WTC11 (cell line): ENCODE measurements at regions not wholly inside any gene's neighbourhood (a gene's known extent, or its start where the extent isn't known, plus 50 kb on each side); places are given as distances from the start of the nearest gene placed in this dataset.
"Not testable (repeated sequence)": the region's sequence is repeated elsewhere in the genome, so short reads cannot be mapped to it uniquely, and the experiment has no call there.

Experiments used
- ATAC-seq: fragments of 200-7000 bp; cut with Tn5 transposase; 2 replicates; pipeline ENCODE4 v1.10.0; 2021; ENCODE audit warnings: mild to moderate bottlenecking, moderate library complexity
- CTCF ChIA-PET: fragments of 300-600 bp; sonication (Branson Sonifier 250); formaldehyde crosslinking; loops from one replicate; lab custom pipeline; 2021; ENCODE audit warnings: antibody characterized with exemption; lab: Charles Lee
- POLR2A ChIA-PET: fragments of 350-600 bp; sonication (Branson Sonifier 250); formaldehyde crosslinking; loops from one replicate; lab custom pipeline; 2021; ENCODE audit warnings: antibody characterized with exemption; lab: Charles Lee
- DNase-seq: peaks from one replicate; pipeline ENCODE4 v3.0.0; 2021; ENCODE audit warnings: low spot score
- H3K27ac Mint-ChIP-seq: 2 replicates; pipeline ENCODE4 v1.8.0; 2021; ENCODE audit warnings: mixed read lengths
- H3K27me3 Mint-ChIP-seq: 2 replicates; pipeline ENCODE4 v1.8.0; 2021; ENCODE audit warnings: low read depth, mild to moderate bottlenecking, moderate library complexity, mixed read lengths
- H3K36me3 Mint-ChIP-seq: 2 replicates; pipeline ENCODE4 v1.8.0; 2021; ENCODE audit warnings: mixed read lengths
- H3K4me1 Mint-ChIP-seq: 2 replicates; pipeline ENCODE4 v1.8.0; 2022; ENCODE audit warnings: mixed read lengths
- H3K4me3 Mint-ChIP-seq: 2 replicates; pipeline ENCODE4 v1.8.0; 2021; ENCODE audit warnings: mild to moderate bottlenecking, moderate library complexity, mixed read lengths
- H3K9me3 Mint-ChIP-seq: 2 replicates; pipeline ENCODE4 v1.8.0; 2021; ENCODE audit warnings: mixed read lengths
- ATF1 ChIP-seq: sonication (generic); formaldehyde crosslinking; IDR thresholded peaks from 2 replicates; pipeline ENCODE4 v1.8.1; 2023; ENCODE audit warnings: mild to moderate bottlenecking, moderate library complexity, missing genetic modification reagents
- CBFB ChIP-seq: sonication (generic); formaldehyde crosslinking; IDR thresholded peaks from 2 replicates; pipeline ENCODE4 v1.8.1; 2022; ENCODE audit warnings: mild to moderate bottlenecking, low read depth, missing genetic modification reagents
- FOXK1 ChIP-seq: sonication (generic); formaldehyde crosslinking; IDR thresholded peaks from 2 replicates; pipeline ENCODE4 v1.8.0; 2022; ENCODE audit warnings: mild to moderate bottlenecking, moderate library complexity, missing genetic modification reagents
- FOXP1 ChIP-seq: sonication (generic); formaldehyde crosslinking; IDR thresholded peaks from 2 replicates; pipeline ENCODE4 v1.8.0; 2022; ENCODE audit warnings: missing genetic modification reagents, mild to moderate bottlenecking, moderate library complexity, borderline replicate concordance
- GTF2I ChIP-seq: fragments of 250-450 bp; sonication (Bioruptor Pico); conservative IDR thresholded peaks from 2 replicates; pipeline ENCODE4 v1.4.0; 2021; ENCODE audit warnings: mild to moderate bottlenecking
- KAT7 ChIP-seq: sonication (generic); formaldehyde crosslinking; IDR thresholded peaks from 2 replicates; pipeline ENCODE4 v1.8.1; 2023; ENCODE audit warnings: missing genetic modification reagents, mild to moderate bottlenecking, borderline replicate concordance
- NFE2L1 ChIP-seq: sonication (generic); formaldehyde crosslinking; IDR thresholded peaks from 2 replicates; pipeline ENCODE4 v1.8.1; 2023; ENCODE audit warnings: missing genetic modification reagents
- NR1H2 ChIP-seq: sonication (generic); formaldehyde crosslinking; IDR thresholded peaks from 2 replicates; pipeline ENCODE4 v1.9.0; 2021; ENCODE audit warnings: mild to moderate bottlenecking, moderate library complexity, missing genetic modification reagents
- NR2C2 ChIP-seq: sonication (generic); formaldehyde crosslinking; IDR thresholded peaks from 2 replicates; pipeline ENCODE4 v1.8.0; 2022; ENCODE audit warnings: mild to moderate bottlenecking, missing genetic modification reagents
- OVOL2 ChIP-seq: fragments of 250-450 bp; sonication (Bioruptor Pico); IDR thresholded peaks from 2 replicates; pipeline ENCODE4 v1.9.0; 2021; ENCODE audit warnings: mild to moderate bottlenecking, borderline replicate concordance
- SP1 ChIP-seq: sonication (generic); formaldehyde crosslinking; conservative IDR thresholded peaks from 2 replicates; pipeline ENCODE4 v1.8.1; 2022; ENCODE audit warnings: missing genetic modification reagents
- TEAD4 ChIP-seq: sonication (generic); formaldehyde crosslinking; IDR thresholded peaks from 2 replicates; pipeline ENCODE4 v1.8.0; 2022; ENCODE audit warnings: mild to moderate bottlenecking, missing genetic modification reagents
- ZNF138 ChIP-seq: sonication (generic); formaldehyde crosslinking; conservative IDR thresholded peaks from 2 replicates; pipeline ENCODE4 v1.8.1; 2022; ENCODE audit warnings: mild to moderate bottlenecking, moderate library complexity, missing genetic modification reagents
- ZNF317 ChIP-seq: sonication (generic); formaldehyde crosslinking; IDR thresholded peaks from 2 replicates; pipeline ENCODE4 v1.8.1; 2023; ENCODE audit warnings: low read depth, mild to moderate bottlenecking, moderate library complexity, missing genetic modification reagents, borderline replicate concordance
- ZNF416 ChIP-seq: fragments of 250-450 bp; sonication (Bioruptor Pico); IDR thresholded peaks from 2 replicates; pipeline ENCODE4 v1.9.0; 2021; ENCODE audit warnings: mild to moderate bottlenecking, inconsistent platforms
- TF ChIP-seq, protein P1 (sequence below): fragments of 250-450 bp; sonication (Bioruptor Pico); IDR thresholded peaks from 2 replicates; pipeline ENCODE4 v1.9.0; 2021; ENCODE audit warnings: mild to moderate bottlenecking
- TF ChIP-seq, protein P2 (sequence below): sonication (generic); formaldehyde crosslinking; IDR thresholded peaks from 2 replicates; pipeline ENCODE4 v1.8.1; 2022; ENCODE audit warnings: low read depth, missing genetic modification reagents, borderline replicate concordance
- TF ChIP-seq, protein P3 (sequence below): sonication (generic); formaldehyde crosslinking; IDR thresholded peaks from 2 replicates; pipeline ENCODE4 v1.8.1; 2022; ENCODE audit warnings: low read depth, mild to moderate bottlenecking, moderate library complexity, missing genetic modification reagents, borderline replicate concordance
- TF ChIP-seq, protein P4 (sequence below): sonication (generic); formaldehyde crosslinking; IDR thresholded peaks from 2 replicates; pipeline ENCODE4 v1.8.1; 2023; ENCODE audit warnings: mild to moderate bottlenecking, missing genetic modification reagents, borderline replicate concordance
- TF ChIP-seq, protein P5 (sequence below): sonication (generic); formaldehyde crosslinking; IDR thresholded peaks from 2 replicates; pipeline ENCODE4 v1.8.0; 2022; ENCODE audit warnings: mild to moderate bottlenecking, missing genetic modification reagents
- TF ChIP-seq, protein P6 (sequence below): sonication (generic); formaldehyde crosslinking; IDR thresholded peaks from 2 replicates; pipeline ENCODE4 v1.8.0; 2022; ENCODE audit warnings: mild to moderate bottlenecking, missing genetic modification reagents
- TF ChIP-seq, protein P7 (sequence below): sonication (generic); formaldehyde crosslinking; IDR thresholded peaks from 2 replicates; pipeline ENCODE4 v1.8.1; 2023; ENCODE audit warnings: mild to moderate bottlenecking, missing genetic modification reagents

DNA sequence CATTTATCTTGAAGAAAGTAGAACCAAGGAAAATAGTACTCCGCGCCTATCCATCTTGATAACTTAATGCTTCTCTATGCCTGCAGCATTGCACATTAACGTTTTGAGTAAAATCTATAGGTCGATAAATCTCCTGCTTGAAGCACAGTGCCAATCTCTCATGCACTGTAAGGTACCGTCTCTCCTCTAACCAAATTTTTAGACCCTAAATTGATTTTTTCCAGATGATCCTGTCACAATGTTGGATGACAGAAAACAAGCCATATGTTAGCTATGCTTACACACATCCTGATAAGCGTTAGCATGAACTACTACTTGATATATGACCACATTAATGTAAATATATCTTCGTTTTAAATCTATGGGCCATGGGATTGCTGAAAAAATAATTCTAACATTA lies 723.8 kb upstream of the CDH6 start (continued):
- TF ChIP-seq, protein P1, sequence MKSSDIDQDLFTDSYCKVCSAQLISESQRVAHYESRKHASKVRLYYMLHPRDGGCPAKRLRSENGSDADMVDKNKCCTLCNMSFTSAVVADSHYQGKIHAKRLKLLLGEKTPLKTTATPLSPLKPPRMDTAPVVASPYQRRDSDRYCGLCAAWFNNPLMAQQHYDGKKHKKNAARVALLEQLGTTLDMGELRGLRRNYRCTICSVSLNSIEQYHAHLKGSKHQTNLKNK (CRISPR knock-in tag), result no peak
- TF ChIP-seq ZNF317 (CRISPR knock-in tag) (no peak), NR1H2 (CRISPR knock-in tag) (no peak)

DNA sequence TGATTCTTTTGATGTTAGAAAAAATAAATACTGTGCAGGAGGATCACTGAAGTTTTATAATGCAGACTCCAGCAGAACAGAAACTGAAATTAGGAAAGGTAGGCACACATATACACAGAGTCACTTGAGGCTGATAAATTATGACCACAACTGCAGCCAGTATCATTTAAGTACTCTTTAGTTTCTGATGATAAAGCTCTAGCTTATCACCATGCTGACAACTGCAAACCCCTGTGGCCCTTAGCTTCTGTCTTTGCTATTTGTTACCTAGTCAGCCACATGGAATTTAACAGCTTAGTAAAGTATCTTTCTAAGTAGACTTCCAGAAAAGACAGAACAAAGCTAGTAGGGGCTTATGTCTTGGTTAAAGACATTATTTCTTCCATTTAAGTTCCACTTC lies 734.8 kb upstream of the CDH6 start:
- POLR2A ChIA-PET, result no interaction called here
- ATAC-seq (no peak), DNase-seq (no peak)
- Mint-ChIP-seq H3K27ac (no peak overlapping the region), H3K27me3 (no peaks in the 10 kb centered on the region), H3K9me3 (peaks cover 10% of the 10 kb centered on the region; the same call in 1 of the 2 replicates), H3K4me1 (no peaks in the 10 kb centered on the region), H3K4me3 (no peak overlapping the region), H3K36me3 (no peaks in the 10 kb centered on the region)
- CTCF ChIA-PET, result no interaction called here
- no peak for TF ChIP-seq ATF1 (CRISPR knock-in tag)
- TF ChIP-seq, protein P2, sequence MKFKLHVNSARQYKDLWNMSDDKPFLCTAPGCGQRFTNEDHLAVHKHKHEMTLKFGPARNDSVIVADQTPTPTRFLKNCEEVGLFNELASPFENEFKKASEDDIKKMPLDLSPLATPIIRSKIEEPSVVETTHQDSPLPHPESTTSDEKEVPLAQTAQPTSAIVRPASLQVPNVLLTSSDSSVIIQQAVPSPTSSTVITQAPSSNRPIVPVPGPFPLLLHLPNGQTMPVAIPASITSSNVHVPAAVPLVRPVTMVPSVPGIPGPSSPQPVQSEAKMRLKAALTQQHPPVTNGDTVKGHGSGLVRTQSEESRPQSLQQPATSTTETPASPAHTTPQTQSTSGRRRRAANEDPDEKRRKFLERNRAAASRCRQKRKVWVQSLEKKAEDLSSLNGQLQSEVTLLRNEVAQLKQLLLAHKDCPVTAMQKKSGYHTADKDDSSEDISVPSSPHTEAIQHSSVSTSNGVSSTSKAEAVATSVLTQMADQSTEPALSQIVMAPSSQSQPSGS, result no peak
- TF ChIP-seq, protein P3, sequence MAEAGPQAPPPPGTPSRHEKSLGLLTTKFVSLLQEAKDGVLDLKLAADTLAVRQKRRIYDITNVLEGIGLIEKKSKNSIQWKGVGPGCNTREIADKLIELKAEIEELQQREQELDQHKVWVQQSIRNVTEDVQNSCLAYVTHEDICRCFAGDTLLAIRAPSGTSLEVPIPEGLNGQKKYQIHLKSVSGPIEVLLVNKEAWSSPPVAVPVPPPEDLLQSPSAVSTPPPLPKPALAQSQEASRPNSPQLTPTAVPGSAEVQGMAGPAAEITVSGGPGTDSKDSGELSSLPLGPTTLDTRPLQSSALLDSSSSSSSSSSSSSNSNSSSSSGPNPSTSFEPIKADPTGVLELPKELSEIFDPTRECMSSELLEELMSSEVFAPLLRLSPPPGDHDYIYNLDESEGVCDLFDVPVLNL (CRISPR knock-in tag), result no peak
- no peak for TF ChIP-seq NR2C2 (CRISPR knock-in tag)
- TF ChIP-seq CBFB (CRISPR knock-in tag), result no peak
- TF ChIP-seq GTF2I (CRISPR knock-in tag), result no peak
- TF ChIP-seq, protein P1 (CRISPR knock-in tag), result no peak
- TF ChIP-seq FOXK1, result no peak
- no peak for TF ChIP-seq FOXP1 (CRISPR knock-in tag)
- no peak for TF ChIP-seq ZNF138 (CRISPR knock-in tag)
- no peak for TF ChIP-seq TEAD4

DNA sequence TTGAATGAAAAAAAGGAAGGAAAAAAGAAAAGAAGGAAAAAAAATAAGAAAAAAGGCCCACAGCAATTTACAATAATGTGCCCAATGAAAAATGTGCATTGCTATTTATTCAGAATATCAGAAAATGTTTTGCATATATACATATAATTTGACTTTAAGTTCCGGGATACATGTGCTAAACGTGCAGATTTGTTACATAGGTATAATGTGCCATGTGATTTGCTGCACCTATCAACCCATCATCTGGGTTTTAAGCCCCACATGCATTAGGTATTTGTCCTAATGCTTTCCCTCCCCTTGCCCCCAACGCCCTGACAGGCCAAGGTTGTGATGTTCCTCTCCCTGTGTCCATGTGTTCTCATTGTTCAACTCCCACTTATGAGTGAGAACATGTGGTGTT lies 738.0 kb upstream of the CDH6 start:
- H3K9me3 Mint-ChIP-seq, ATAC-seq, DNase-seq, H3K27ac Mint-ChIP-seq, H3K4me1 Mint-ChIP-seq, CTCF ChIA-PET, POLR2A ChIA-PET, H3K36me3 Mint-ChIP-seq, H3K4me3 Mint-ChIP-seq, H3K27me3 Mint-ChIP-seq: not testable (repeated sequence)

DNA sequence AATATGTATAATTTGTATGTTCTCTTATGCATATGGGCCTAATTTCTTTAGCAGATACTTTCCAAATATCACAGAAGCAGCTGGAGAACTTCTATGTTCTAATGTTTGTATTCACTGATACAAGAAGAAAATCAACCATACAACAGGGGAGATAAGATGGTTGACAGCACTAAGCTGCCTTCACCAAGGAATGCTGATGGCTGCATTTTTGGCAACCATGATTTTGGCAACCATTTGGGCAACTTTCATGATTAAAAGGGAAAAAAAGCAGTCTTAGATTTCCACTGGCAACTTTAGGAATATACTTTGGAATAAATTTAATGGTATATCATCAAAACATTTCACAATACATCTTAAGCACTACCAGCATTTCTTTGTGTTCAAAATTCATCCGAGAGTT lies 740.3 kb upstream of the CDH6 start:
- Mint-ChIP-seq H3K27me3 (no peaks in the 10 kb centered on the region), H3K9me3 (peaks cover 7% of the 10 kb centered on the region; the same call in 1 of the 2 replicates), H3K4me1 (no peaks in the 10 kb centered on the region), H3K4me3 (no peak overlapping the region), H3K27ac (no peak overlapping the region), H3K36me3 (no peaks in the 10 kb centered on the region)
- ChIA-PET POLR2A (no interaction called here), CTCF (interaction anchor here (0.8 kb wide), 1 partner anchor 413 kb away, joined by 3 read pairs; no protein-coding TSS in a partner anchor)
- ATAC-seq, result no peak
- DNase-seq, result no peak
- TF ChIP-seq NFE2L1 (no peak), ATF1 (CRISPR knock-in tag) (no peak), GTF2I (CRISPR knock-in tag) (no peak), KAT7 (CRISPR knock-in tag) (no peak), OVOL2 (no peak), SP1 (no peak), ZNF416 (no peak)
- TF ChIP-seq, protein P4, sequence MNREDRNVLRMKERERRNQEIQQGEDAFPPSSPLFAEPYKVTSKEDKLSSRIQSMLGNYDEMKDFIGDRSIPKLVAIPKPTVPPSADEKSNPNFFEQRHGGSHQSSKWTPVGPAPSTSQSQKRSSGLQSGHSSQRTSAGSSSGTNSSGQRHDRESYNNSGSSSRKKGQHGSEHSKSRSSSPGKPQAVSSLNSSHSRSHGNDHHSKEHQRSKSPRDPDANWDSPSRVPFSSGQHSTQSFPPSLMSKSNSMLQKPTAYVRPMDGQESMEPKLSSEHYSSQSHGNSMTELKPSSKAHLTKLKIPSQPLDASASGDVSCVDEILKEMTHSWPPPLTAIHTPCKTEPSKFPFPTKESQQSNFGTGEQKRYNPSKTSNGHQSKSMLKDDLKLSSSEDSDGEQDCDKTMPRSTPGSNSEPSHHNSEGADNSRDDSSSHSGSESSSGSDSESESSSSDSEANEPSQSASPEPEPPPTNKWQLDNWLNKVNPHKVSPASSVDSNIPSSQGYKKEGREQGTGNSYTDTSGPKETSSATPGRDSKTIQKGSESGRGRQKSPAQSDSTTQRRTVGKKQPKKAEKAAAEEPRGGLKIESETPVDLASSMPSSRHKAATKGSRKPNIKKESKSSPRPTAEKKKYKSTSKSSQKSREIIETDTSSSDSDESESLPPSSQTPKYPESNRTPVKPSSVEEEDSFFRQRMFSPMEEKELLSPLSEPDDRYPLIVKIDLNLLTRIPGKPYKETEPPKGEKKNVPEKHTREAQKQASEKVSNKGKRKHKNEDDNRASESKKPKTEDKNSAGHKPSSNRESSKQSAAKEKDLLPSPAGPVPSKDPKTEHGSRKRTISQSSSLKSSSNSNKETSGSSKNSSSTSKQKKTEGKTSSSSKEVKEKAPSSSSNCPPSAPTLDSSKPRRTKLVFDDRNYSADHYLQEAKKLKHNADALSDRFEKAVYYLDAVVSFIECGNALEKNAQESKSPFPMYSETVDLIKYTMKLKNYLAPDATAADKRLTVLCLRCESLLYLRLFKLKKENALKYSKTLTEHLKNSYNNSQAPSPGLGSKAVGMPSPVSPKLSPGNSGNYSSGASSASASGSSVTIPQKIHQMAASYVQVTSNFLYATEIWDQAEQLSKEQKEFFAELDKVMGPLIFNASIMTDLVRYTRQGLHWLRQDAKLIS (CRISPR knock-in tag), result no peak
- TF ChIP-seq, protein P5, sequence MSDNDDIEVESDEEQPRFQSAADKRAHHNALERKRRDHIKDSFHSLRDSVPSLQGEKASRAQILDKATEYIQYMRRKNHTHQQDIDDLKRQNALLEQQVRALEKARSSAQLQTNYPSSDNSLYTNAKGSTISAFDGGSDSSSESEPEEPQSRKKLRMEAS (CRISPR knock-in tag), result no peak
- TF ChIP-seq, protein P6, sequence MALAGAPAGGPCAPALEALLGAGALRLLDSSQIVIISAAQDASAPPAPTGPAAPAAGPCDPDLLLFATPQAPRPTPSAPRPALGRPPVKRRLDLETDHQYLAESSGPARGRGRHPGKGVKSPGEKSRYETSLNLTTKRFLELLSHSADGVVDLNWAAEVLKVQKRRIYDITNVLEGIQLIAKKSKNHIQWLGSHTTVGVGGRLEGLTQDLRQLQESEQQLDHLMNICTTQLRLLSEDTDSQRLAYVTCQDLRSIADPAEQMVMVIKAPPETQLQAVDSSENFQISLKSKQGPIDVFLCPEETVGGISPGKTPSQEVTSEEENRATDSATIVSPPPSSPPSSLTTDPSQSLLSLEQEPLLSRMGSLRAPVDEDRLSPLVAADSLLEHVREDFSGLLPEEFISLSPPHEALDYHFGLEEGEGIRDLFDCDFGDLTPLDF (CRISPR knock-in tag), result no peak
- TF ChIP-seq, protein P7, sequence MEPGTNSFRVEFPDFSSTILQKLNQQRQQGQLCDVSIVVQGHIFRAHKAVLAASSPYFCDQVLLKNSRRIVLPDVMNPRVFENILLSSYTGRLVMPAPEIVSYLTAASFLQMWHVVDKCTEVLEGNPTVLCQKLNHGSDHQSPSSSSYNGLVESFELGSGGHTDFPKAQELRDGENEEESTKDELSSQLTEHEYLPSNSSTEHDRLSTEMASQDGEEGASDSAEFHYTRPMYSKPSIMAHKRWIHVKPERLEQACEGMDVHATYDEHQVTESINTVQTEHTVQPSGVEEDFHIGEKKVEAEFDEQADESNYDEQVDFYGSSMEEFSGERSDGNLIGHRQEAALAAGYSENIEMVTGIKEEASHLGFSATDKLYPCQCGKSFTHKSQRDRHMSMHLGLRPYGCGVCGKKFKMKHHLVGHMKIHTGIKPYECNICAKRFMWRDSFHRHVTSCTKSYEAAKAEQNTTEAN (CRISPR knock-in tag), result no peak
